Adipocyte (in vitro differentiated cells): ENCODE measurements at regions not wholly inside any gene's neighbourhood (a gene's known extent, or its start where the extent isn't known, plus 50 kb on each side); places are given as distances from the start of the nearest gene placed in this dataset.

Experiments used
- DNase-seq: peaks from one replicate; pipeline ENCODE4 v3.0.0-alpha.2; 2015; ENCODE audit warnings: low read depth
- H3K27me3 ChIP-seq: replicated peaks from 2 replicates; pipeline ENCODE4 v1.7.0; 2013; ENCODE audit warnings: mild to moderate bottlenecking, low read length, moderate library complexity; ENCODE audit not compliant: control insufficient read depth, insufficient read depth
- H3K36me3 ChIP-seq: 2 replicates; pipeline ENCODE4 v1.7.0; 2013; ENCODE audit warnings: low read length, mild to moderate bottlenecking, moderate library complexity; ENCODE audit not compliant: control insufficient read depth, insufficient read depth, severe bottlenecking
- H3K4me1 ChIP-seq: 2 replicates; pipeline ENCODE4 v1.7.0; 2013; ENCODE audit warnings: mild to moderate bottlenecking, low read length, moderate library complexity; ENCODE audit not compliant: control insufficient read depth, insufficient read depth
- H3K4me3 ChIP-seq: 2 replicates; pipeline ENCODE4 v1.7.0; 2013; ENCODE audit warnings: mild to moderate bottlenecking, low read length, moderate library complexity
- H3K9ac ChIP-seq: 2 replicates; pipeline ENCODE4 v1.7.0; 2013; ENCODE audit warnings: mild to moderate bottlenecking, low read length, moderate library complexity
- H3K9me3 ChIP-seq: 2 replicates; pipeline ENCODE4 v1.7.0; 2013; ENCODE audit warnings: mild to moderate bottlenecking, low read length, moderate library complexity; ENCODE audit not compliant: control insufficient read depth

GRCh38 chr18:70994116-70994515, 705.3 kb downstream of the SOCS6 start:
- Histone ChIP-seq H3K9ac (no peak overlapping the region), H3K4me3 (no peak overlapping the region), H3K36me3 (no peaks in the 10 kb centered on the region), H3K9me3 (no peaks in the 10 kb centered on the region), H3K27me3 (no peaks in the 10 kb centered on the region), H3K4me1 (no peaks in the 10 kb centered on the region)
- no peak for DNase-seq

- no peak for DNase-seq
- no peaks in the 10 kb centered on the region for H3K27me3 ChIP-seq
- H3K36me3 ChIP-seq = no peaks in the 10 kb centered on the region
- no peaks in the 10 kb centered on the region for H3K4me1 ChIP-seq
- H3K9ac ChIP-seq = no peak overlapping the region
- no peak overlapping the region for H3K4me3 ChIP-seq
- peaks cover 5% of the 10 kb centered on the region for H3K9me3 ChIP-seq
Observed at GRCh38 chr18:70991577-70991976, 702.7 kb downstream of the SOCS6 start.

- H3K4me3 ChIP-seq = no peak overlapping the region
- peaks cover 15% of the 10 kb centered on the region for H3K9me3 ChIP-seq
Observed at GRCh38 chr18:70985948-70986347, 697.1 kb downstream of the SOCS6 start.

GRCh38 chr18:70982292-70982691, 693.4 kb downstream of the SOCS6 start:
- no peaks in the 10 kb centered on the region for H3K4me1 ChIP-seq
- no peaks in the 10 kb centered on the region for H3K27me3 ChIP-seq
- H3K9ac ChIP-seq = no peak overlapping the region
- H3K4me3 ChIP-seq = no peak overlapping the region
- no peaks in the 10 kb centered on the region for H3K36me3 ChIP-seq
- no peak for DNase-seq
- peaks cover 10% of the 10 kb centered on the region for H3K9me3 ChIP-seq

More at GRCh38 chr18:70985948-70986347, 697.1 kb downstream of the SOCS6 start:
- no peak for DNase-seq
- Histone ChIP-seq H3K27me3 (no peaks in the 10 kb centered on the region), H3K9ac (no peak overlapping the region), H3K4me1 (no peaks in the 10 kb centered on the region), H3K36me3 (no peaks in the 10 kb centered on the region)

GRCh38 chr18:70981400-70982140, 692.7 kb downstream of the SOCS6 start:
- Histone ChIP-seq H3K36me3 (no peaks in the 10 kb centered on the region), H3K4me1 (no peaks in the 10 kb centered on the region), H3K27me3 (no peaks in the 10 kb centered on the region), H3K4me3 (no peak overlapping the region), H3K9ac (no peak overlapping the region), H3K9me3 (peaks cover 10% of the 10 kb centered on the region)
- no peak for DNase-seq

GRCh38 chr18:70973626-70974025, 684.8 kb downstream of the SOCS6 start:
- Histone ChIP-seq H3K4me3 (no peak overlapping the region), H3K9me3 (no peaks in the 10 kb centered on the region), H3K36me3 (no peaks in the 10 kb centered on the region), H3K9ac (no peak overlapping the region), H3K4me1 (no peaks in the 10 kb centered on the region), H3K27me3 (no peaks in the 10 kb centered on the region)
- DNase-seq = no peak

GRCh38 chr18:70966419-70966818, 677.6 kb downstream of the SOCS6 start:
- Histone ChIP-seq H3K27me3 (no peaks in the 10 kb centered on the region), H3K4me1 (no peaks in the 10 kb centered on the region), H3K9me3 (no peaks in the 10 kb centered on the region), H3K36me3 (no peaks in the 10 kb centered on the region), H3K9ac (no peak overlapping the region), H3K4me3 (no peak overlapping the region)
- DNase-seq = no peak

GRCh38 chr18:70961939-70962338, 673.1 kb downstream of the SOCS6 start:
- Histone ChIP-seq H3K4me3 (no peak overlapping the region), H3K36me3 (no peaks in the 10 kb centered on the region), H3K9ac (no peak overlapping the region), H3K4me1 (no peaks in the 10 kb centered on the region), H3K9me3 (no peaks in the 10 kb centered on the region), H3K27me3 (no peaks in the 10 kb centered on the region)
- no peak for DNase-seq

- no peak overlapping the region for H3K9ac ChIP-seq
- H3K9me3 ChIP-seq = no peaks in the 10 kb centered on the region
- H3K27me3 ChIP-seq = no peaks in the 10 kb centered on the region
- no peak overlapping the region for H3K4me3 ChIP-seq
- H3K4me1 ChIP-seq = peaks cover 3% of the 10 kb centered on the region
- H3K36me3 ChIP-seq = no peaks in the 10 kb centered on the region
- DNase-seq = no peak
Observed at GRCh38 chr18:70956554-70956953, 667.7 kb downstream of the SOCS6 start.

GRCh38 chr18:70936160-70936559, 647.3 kb downstream of the SOCS6 start:
- H3K36me3 ChIP-seq = no peaks in the 10 kb centered on the region
- H3K9ac ChIP-seq = no peak overlapping the region
- no peaks in the 10 kb centered on the region for H3K27me3 ChIP-seq
- DNase-seq = no peak
- H3K9me3 ChIP-seq = no peaks in the 10 kb centered on the region
- H3K4me1 ChIP-seq = no peaks in the 10 kb centered on the region
- no peak overlapping the region for H3K4me3 ChIP-seq

GRCh38 chr18:70931942-70932814, 643.3 kb downstream of the SOCS6 start:
- H3K9me3 ChIP-seq = no peaks in the 10 kb centered on the region
- no peaks in the 10 kb centered on the region for H3K27me3 ChIP-seq
- no peaks in the 10 kb centered on the region for H3K4me1 ChIP-seq
- peak; percentile 57 for DNase-seq
- no peaks in the 10 kb centered on the region for H3K36me3 ChIP-seq
- no peak overlapping the region for H3K4me3 ChIP-seq
- no peak overlapping the region for H3K9ac ChIP-seq
